Liver (tissue), 3 donors: ENCODE measurements at regions not wholly inside any gene's neighbourhood (a gene's known extent, or its start where the extent isn't known, plus 50 kb on each side); places are given as distances from the start of the nearest gene placed in this dataset.

ENCODE experiments used
- CTCF ChIP-seq: fragments of 150-350 bp; IDR thresholded peaks from 2 replicates; pipeline ENCODE4 v1.5.1; 2017; ENCODE audit warnings: improper control_type of control experiment, low read depth, low read length; ENCODE audit not compliant: missing input control
- RAD21 ChIP-seq, 2 donors: IDR thresholded peaks; 2 replicates each; pipeline ENCODE4 v1.6.1; 2016; ENCODE audit warnings: antibody characterized with exemption in 2 of 2, mild to moderate bottlenecking in 2 of 2
- donor health status: healthy.
- donor health status: healthy.

DNA sequence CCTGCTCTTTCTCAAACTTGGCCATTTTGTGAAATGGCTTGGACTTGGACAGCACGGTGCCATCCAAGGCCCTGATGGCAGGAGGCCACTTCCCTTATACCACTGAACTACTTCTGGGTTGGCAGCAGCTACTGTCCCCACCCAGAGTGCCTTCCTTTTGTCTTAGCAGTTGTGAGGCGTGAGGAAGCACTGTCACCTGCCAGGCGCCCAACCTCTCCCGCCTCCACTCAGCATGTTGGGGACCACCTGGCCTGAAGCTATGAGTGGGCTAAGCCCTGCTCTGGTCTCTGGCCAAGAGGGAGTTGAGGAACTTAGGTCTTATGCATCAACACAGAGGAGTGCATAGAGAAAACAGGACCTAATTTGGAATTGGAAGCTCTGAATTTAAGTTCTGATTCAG is 276.0 kb downstream of the ENC1 start:
- TF ChIP-seq CTCF: no peak
- no peak for TF ChIP-seq RAD21 (IDR thresholded peaks at IDR 0.05)
